Panc1 (cell line): ENCODE measurements at regions not wholly inside any gene's neighbourhood (a gene's known extent, or its start where the extent isn't known, plus 50 kb on each side); places are given as distances from the start of the nearest gene placed in this dataset.

ENCODE experiments used
- CTCF ChIP-seq: fragments of 450-650 bp; IDR thresholded peaks from 2 replicates; pipeline ENCODE4 v1.5.1; 2017; ENCODE audit warnings: mild to moderate bottlenecking
- SIN3A ChIP-seq: IDR thresholded peaks from 2 replicates; pipeline ENCODE4 v1.6.1; 2012; ENCODE audit warnings: low read depth, mild to moderate bottlenecking, low read length, moderate library complexity, borderline replicate concordance; ENCODE audit not compliant: insufficient read depth

GRCh38 chr10:61323726-61324125 is 129.5 kb downstream of the TMEM26 start:
- TF ChIP-seq CTCF (no peak), SIN3A (no peak)
